HUES48 (cell line): ENCODE measurements at regions not wholly inside any gene's neighbourhood (a gene's known extent, or its start where the extent isn't known, plus 50 kb on each side); places are given as distances from the start of the nearest gene placed in this dataset.

ENCODE experiments used
- H3K27ac ChIP-seq: one replicate; pipeline ENCODE4 v1.7.0; 2013; ENCODE audit warnings: low read depth, low read length, inconsistent platforms
- H3K27me3 ChIP-seq: 2 replicates; pipeline ENCODE4 v1.6.1; 2013; ENCODE audit warnings: mild to moderate bottlenecking, low read length; ENCODE audit not compliant: control insufficient read depth, insufficient read depth
- H3K36me3 ChIP-seq: 2 replicates; pipeline ENCODE4 v1.6.1; 2013; ENCODE audit warnings: low read length; ENCODE audit not compliant: control insufficient read depth, insufficient read depth
- H3K4me1 ChIP-seq: 2 replicates; pipeline ENCODE4 v1.6.1; 2013; ENCODE audit warnings: mild to moderate bottlenecking, low read length; ENCODE audit not compliant: control insufficient read depth, insufficient read depth
- H3K4me3 ChIP-seq: 2 replicates; pipeline ENCODE4 v1.5.1; 2013; ENCODE audit warnings: mild to moderate bottlenecking, low read depth, low read length
- H3K9ac ChIP-seq: 2 replicates; pipeline ENCODE4 v1.6.1; 2013; ENCODE audit warnings: mild to moderate bottlenecking, low read depth, low read length, moderate library complexity
- H3K9me3 ChIP-seq: 2 replicates; pipeline ENCODE4 v1.6.1; 2013; ENCODE audit warnings: low read length; ENCODE audit not compliant: control insufficient read depth, insufficient read depth

- Histone ChIP-seq H3K9me3 (no peaks in the 10 kb centered on the region), H3K9ac (no peak overlapping the region), H3K27me3 (no peaks in the 10 kb centered on the region), H3K27ac (no peak overlapping the region), H3K36me3 (no peaks in the 10 kb centered on the region), H3K4me1 (no peaks in the 10 kb centered on the region), H3K4me3 (no peak overlapping the region)
These were observed 392.3 kb upstream of the ZNF717 start for GRCh38 chr3:76177610-76178009.

DNA sequence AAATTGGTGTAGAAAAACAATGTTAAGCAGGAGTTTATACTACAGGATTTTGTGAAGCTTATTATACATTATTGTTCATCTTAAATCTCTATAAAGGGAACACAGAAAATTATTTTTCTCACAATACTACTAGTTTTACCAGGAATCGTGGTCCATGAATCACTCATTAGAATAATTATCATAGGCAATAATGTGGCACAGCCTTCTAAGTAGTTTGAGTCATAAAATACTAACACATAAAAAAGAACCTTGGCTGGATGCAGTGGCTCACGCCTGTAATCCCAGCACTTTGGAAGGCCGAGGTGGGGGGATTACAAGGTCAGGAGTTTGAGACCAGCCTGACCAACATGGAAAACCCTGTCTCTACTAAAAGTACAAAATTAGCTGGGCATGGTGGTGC lies 393.1 kb upstream of the ZNF717 start:
- Histone ChIP-seq H3K9me3 (no peaks in the 10 kb centered on the region), H3K27ac (no peak overlapping the region), H3K27me3 (no peaks in the 10 kb centered on the region), H3K4me1 (no peaks in the 10 kb centered on the region), H3K9ac (no peak overlapping the region), H3K4me3 (no peak overlapping the region), H3K36me3 (no peaks in the 10 kb centered on the region)

DNA sequence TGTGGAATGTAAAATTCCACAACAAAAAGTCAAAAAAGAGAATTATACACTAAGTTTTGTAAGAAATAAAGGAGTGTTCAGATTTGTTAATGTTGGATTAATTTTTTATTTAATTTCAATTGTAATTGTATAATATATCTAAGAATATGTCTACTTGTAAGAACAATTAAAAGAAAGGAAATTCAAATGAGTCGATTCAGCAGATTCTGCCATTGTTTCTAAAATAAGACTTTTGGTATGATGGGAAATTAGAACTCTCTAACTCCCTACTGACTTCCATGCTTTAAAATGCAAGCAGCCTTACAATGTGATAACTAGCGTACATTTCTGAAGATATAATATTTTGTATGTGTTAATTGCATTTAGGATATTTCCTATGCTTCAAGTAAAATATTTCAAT lies 395.9 kb upstream of the ZNF717 start:
- Histone ChIP-seq H3K36me3 (no peaks in the 10 kb centered on the region), H3K4me1 (no peaks in the 10 kb centered on the region), H3K4me3 (no peak overlapping the region), H3K27ac (no peak overlapping the region), H3K27me3 (no peaks in the 10 kb centered on the region), H3K9ac (no peak overlapping the region), H3K9me3 (no peaks in the 10 kb centered on the region)

DNA sequence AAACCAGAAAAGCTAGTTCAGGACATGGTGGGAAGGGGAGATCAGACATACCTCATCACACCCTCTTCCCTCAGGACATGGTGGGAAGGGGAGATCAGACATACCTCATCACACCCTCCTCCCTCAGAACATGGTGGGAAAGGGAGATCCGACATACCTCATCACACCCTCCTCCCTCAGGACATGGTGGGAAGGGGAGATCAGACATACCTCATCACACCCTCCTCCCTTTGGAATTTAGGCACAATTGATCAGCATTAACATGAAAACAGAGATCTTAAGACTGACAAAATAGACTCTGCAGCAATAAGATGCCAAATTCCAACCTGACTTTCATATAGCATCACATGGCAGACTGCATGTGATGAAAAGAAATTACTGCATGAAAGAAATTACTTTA lies 412.7 kb upstream of the ZNF717 start:
- H3K36me3 ChIP-seq = no peaks in the 10 kb centered on the region
- H3K4me1 ChIP-seq = peaks cover 10% of the 10 kb centered on the region
- H3K9me3 ChIP-seq = no peaks in the 10 kb centered on the region
- no peaks in the 10 kb centered on the region for H3K27me3 ChIP-seq
- no peak overlapping the region for H3K9ac ChIP-seq
- no peak overlapping the region for H3K4me3 ChIP-seq
- peak overlapping the region; percentile 60 for H3K27ac ChIP-seq

DNA sequence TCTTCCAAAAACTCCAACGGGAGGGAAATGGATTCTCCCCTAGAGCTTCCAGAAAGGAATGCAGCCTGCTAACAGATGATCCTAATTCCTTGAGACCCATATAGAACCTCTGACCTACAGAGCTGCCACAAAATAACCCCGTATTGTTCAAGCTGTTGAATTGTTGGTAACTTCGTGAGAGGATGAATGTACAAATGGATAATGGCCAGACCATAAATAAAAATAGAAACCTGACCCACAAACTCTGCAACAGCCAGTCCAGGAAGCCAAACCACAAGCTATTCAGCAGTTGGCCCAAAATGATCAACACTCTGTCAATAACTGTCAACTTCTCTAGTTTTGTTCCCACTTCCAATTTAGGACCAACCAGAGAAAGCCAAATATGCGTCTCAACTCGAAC lies 414.0 kb upstream of the ZNF717 start:
- no peak overlapping the region for H3K4me3 ChIP-seq
- H3K27me3 ChIP-seq = no peaks in the 10 kb centered on the region
- H3K9me3 ChIP-seq = no peaks in the 10 kb centered on the region
- H3K9ac ChIP-seq = no peak overlapping the region
- no peak overlapping the region for H3K27ac ChIP-seq
- peaks cover 17% of the 10 kb centered on the region for H3K4me1 ChIP-seq
- no peaks in the 10 kb centered on the region for H3K36me3 ChIP-seq

DNA sequence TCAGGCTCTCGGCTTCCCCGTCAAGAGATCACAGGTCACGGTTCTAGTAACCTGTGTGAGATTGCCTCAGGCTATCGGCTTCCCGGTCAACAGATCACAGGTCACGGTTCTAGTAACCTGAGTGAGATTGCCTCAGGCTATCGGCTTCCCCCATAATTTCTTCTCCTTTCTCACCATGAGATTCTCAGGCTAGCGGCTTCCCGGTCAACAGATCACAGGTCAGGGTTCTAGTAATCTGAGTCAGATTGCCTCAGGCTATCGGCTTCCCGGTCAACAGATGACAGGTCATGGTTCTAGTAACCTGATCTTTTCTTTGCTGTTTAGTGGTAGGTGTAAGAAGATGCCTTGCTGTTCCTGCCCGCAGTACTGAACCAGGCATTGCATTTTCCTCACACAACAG lies 418.2 kb upstream of the ZNF717 start:
- no peak overlapping the region for H3K4me3 ChIP-seq
- H3K27ac ChIP-seq = no peak overlapping the region
- H3K9me3 ChIP-seq = no peaks in the 10 kb centered on the region
- no peak overlapping the region for H3K9ac ChIP-seq
- no peaks in the 10 kb centered on the region for H3K27me3 ChIP-seq
- H3K4me1 ChIP-seq = peaks cover 8% of the 10 kb centered on the region; the same call in 1 of the 2 replicates
- H3K36me3 ChIP-seq = no peaks in the 10 kb centered on the region

DNA sequence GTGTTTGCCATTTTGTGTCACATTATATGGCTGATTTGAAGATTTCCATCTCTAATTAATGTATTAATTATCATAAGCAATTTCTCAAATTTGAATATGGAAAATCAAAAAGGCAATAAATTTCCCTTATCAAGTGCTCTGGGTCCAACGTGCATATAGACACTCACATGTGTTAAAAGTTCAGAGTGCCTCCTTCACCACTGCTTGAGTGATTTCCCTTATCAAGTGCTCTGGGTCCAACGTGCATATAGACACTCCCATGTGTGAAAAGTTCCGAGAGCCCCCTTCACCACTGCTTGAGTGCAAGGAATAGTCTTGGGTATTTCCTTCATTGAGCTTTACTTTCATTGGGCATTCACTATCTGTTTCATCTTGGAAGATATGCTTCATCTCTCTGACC lies 421.0 kb upstream of the ZNF717 start:
- Histone ChIP-seq H3K27me3 (no peaks in the 10 kb centered on the region), H3K4me1 (peaks cover 8% of the 10 kb centered on the region; the same call in 1 of the 2 replicates), H3K9ac (no peak overlapping the region), H3K27ac (no peak overlapping the region), H3K4me3 (no peak overlapping the region), H3K9me3 (no peaks in the 10 kb centered on the region), H3K36me3 (no peaks in the 10 kb centered on the region)

DNA sequence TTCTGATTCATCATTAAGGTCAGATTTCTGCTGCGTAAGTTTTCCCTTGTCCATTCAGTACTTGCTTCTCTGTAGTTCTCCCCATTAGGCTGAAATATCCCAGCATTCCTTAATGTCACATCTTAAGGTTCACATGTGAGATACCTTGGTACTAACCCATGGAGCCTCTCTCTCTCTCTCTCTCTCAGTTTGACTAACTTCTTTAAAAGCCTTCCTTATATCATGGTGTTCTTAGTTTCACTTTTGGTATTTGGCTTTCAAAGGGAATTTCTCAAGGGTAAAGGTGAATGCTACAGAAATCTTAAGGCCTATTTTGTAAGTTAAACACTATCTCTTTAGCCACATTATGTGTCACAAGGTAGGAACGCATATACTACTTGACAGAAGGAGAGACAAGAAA lies 427.3 kb upstream of the ZNF717 start:
- Histone ChIP-seq H3K9me3 (peaks cover 23% of the 10 kb centered on the region), H3K4me3 (no peak overlapping the region), H3K36me3 (no peaks in the 10 kb centered on the region), H3K9ac (no peak overlapping the region), H3K27ac (no peak overlapping the region), H3K27me3 (no peaks in the 10 kb centered on the region), H3K4me1 (no peaks in the 10 kb centered on the region)

- H3K4me3 ChIP-seq = no peak overlapping the region
- H3K9me3 ChIP-seq = no peaks in the 10 kb centered on the region
- H3K4me1 ChIP-seq = no peaks in the 10 kb centered on the region
- H3K27ac ChIP-seq = no peak overlapping the region
- no peaks in the 10 kb centered on the region for H3K27me3 ChIP-seq
- no peaks in the 10 kb centered on the region for H3K36me3 ChIP-seq
- H3K9ac ChIP-seq = no peak overlapping the region
These were observed 436.9 kb upstream of the ZNF717 start for GRCh38 chr3:76222201-76222600.

- Histone ChIP-seq H3K27me3 (no peaks in the 10 kb centered on the region), H3K4me3 (no peak overlapping the region), H3K27ac (no peak overlapping the region), H3K9me3 (no peaks in the 10 kb centered on the region), H3K9ac (no peak overlapping the region), H3K4me1 (no peaks in the 10 kb centered on the region), H3K36me3 (no peaks in the 10 kb centered on the region)
These were observed 445.9 kb upstream of the ZNF717 start for GRCh38 chr3:76231258-76231657.

DNA sequence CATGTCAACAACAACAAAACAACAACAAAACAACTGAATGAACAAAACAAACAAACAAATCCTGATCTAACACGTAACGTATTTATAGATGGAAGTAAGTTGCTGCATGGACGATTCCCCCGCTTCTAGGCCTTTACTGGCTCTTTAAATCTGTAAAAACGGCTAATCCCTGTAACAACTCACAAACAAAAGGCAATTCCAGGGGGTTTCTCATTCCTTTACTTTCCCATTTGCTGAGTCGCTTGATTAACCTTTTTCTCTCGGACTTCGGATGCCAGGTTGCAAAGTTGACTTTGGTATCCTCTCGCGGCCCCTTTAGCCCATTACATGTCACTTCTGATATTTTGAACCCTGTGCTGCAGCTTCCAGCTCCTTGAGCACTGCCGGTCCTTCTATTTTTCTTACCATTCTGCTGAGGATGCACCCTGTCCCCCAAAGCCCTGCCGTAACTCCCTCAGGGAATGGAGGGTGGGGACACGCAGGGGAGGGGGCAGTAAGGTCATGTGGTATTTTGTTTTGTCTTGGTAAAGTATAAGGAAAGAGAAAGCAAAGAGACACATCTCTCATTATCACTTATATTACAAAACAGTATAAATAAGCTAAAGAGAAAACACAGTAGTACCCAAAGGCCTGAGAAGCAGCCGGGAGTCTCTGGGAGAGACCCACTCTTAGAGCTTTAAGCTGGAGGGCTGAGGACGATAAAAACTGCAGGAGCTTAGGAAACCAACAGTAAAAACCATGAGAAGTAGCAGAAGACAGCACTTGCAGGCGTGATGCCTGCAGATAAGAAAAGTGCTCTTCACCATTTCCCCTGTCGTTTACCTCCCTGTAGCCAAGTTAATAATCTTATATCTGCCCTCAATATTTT lies 457.8 kb upstream of the ZNF717 start:
- no peaks in the 10 kb centered on the region for H3K27me3 ChIP-seq
- no peaks in the 10 kb centered on the region for H3K36me3 ChIP-seq
- H3K4me1 ChIP-seq = peaks cover 29% of the 10 kb centered on the region
- no peak overlapping the region for H3K9ac ChIP-seq
- no peaks in the 10 kb centered on the region for H3K9me3 ChIP-seq
- H3K4me3 ChIP-seq = 0 out of 2 replicates have a peak overlapping the region, but pooled peaks have one; percentile 30
- peak overlapping the region; percentile 54 for H3K27ac ChIP-seq
